GM18502 (cell line): ENCODE measurements at regions not wholly inside any gene's neighbourhood (a gene's known extent, or its start where the extent isn't known, plus 50 kb on each side); places are given as distances from the start of the nearest gene placed in this dataset.
"Not testable (repeated sequence)": the region's sequence is repeated elsewhere in the genome, so short reads cannot be mapped to it uniquely, and the experiment has no call there.

ENCODE experiments used
- ATAC-seq: cut with Tn5 transposase; IDR thresholded peaks from one replicate; pipeline ENCODE4 v1.9.1; 2021; ENCODE audit warnings: mild to moderate bottlenecking; ENCODE audit not compliant: unreplicated experiment, poor library complexity

DNA sequence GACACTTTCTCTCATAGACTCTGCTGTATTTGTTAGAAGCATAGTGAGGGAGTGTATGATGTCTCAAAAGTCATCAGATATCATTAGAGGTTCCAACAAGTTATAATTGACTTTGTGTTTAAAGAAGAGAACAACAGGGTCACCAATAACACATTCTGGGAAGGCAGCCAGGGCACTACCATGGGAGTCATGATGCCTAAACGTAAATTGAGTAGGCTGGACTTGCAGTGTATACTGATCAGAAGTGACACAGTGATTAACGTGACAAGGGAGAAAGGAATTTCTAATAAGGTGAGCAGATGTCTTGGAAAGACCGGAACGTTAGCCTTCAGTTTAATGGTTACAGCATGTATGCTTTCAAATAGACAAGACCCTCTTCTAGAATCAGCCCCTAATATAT is 973.2 kb downstream of the NCAM2 start:
- ATAC-seq, result no peak

DNA sequence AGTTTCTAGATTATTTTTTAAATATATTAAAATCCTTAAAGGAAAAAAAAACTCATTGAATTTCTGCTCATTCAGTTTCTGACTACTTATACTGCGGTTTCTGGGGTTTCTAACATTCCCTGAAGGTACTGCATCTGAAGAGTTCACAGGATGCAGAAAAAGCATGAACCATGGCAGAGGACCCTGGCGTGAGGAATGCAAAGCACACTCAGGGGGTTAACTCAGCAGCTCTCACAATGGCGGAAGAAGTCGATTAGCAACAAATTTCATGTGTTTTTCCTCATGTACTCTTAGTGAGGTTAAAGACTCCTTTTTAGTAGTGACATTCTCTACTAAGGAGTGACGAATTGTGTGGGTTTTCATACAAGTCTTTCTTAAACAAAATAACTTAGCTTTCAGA is 975.6 kb downstream of the NCAM2 start:
- ATAC-seq, result no peak

DNA sequence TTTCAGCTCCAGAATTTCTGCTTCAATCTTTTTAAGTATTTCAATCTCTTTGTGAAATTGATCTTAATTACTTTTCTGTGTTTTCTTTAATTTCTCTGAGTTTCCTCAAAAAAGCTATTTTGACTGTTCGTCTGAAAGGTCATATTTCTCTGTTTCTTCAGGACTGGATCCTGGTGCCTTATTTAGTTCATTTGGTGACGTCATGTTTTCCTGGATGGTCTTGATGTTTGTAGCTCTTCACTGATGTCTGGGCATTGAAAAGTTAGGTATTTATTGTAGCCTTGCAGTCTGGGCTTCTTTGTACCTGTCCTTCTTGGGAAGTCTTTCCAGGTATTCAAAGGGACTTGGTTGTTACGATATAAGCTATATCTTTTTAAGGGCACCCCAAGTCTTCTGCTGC is 998.7 kb downstream of the NCAM2 start:
- ATAC-seq, result no peak

DNA sequence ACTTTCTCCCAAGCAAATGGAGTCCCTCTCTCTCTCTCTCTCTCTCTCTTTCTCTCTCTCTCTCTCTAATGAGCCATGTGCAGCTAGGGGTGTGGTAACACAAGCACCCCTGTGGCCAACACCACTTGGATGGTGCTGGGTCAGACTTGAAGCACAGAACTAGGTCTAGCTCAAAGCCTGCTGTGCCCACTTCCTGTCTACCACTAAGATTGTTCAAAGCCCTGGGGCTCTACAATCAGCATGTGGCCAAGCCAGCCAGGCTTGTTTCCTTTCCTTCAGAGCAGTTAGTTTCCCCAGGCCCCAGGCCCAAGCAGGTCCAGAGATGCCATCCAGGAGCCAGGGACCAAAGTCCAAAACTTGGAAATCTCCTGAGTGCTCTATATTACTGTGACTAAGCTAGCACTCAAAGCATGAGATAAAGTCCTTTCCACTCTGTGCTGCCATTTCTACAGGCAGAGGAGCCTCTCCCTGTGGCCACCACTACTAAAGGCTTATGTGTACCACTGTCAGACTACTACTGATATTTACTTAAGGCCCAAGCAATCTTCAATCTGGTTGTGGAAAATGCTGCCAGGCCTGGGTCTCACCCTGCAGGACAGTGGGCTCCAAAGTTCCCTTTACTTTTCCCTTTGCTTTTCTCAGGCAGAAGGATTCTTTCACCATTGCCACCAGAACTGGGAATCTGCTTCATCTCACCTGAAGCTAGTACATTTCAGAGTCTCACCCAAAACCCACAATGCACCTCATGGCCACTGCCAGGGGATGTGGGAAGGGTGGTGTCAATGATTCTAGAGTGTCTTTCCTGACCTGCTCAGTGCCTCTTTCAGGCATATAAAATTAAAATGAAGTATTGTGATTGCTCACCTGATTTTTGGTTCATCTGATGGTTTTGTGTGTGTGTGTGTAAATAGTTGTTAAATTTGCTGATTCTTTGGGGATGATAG is 999.5 kb downstream of the NCAM2 start:
- no peak for ATAC-seq

DNA sequence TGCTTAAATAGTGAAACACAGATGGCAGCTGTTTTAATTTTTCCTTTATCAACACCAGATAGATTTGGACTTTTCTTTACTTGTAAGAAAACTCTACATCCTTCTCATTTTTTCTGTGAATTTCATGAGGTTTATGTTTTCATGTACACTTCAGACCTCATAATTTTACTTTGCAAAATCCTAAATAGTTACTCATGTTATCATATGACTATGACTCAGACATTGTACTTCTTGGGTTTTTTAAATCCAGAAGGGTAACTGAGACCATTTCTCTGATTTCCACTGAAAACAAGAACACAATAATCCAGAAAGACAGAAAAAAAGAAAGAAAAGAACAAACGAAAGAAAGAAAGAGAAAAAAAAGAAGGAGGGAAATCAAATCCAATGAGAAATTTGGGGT is 1021.6 kb downstream of the NCAM2 start:
- ATAC-seq, result no peak

DNA sequence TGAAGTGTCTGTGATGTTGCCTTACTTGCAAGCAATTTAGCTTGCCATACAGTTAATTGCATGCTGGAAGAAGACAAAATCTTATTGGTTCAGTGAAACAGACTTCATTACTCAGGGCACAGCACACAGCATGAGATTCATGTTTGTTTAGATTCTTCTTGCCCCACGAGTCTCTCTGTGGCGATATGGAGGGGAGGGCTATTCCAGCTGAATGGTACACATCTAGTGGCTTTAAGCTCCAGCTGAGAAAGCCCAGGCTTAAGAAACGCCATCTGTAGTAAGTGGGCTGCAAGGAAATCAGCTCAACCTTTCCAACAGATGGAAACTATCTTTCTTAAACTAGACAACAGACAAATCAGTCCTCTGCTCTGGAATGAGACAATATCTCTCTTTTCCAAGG is 1022.0 kb downstream of the NCAM2 start:
- no peak for ATAC-seq

DNA sequence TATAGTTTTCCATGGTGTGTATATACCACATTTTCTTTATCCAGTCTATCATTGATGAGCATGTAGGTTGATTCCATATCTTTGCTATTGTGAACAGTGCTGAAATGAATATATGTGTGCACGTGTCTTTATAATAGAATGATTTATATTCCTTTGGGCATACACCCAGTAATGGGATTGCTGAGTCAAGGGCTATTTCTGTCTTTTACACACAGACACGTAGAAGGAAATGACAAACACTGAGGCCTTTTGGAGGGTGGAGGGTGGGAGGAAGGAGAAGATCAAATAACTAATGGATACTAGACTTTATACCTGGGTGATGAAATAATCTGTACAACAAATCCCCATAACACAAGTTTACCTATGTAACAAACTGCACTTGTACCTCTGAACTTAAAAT is 1025.7 kb downstream of the NCAM2 start:
- not testable (repeated sequence) for ATAC-seq

DNA sequence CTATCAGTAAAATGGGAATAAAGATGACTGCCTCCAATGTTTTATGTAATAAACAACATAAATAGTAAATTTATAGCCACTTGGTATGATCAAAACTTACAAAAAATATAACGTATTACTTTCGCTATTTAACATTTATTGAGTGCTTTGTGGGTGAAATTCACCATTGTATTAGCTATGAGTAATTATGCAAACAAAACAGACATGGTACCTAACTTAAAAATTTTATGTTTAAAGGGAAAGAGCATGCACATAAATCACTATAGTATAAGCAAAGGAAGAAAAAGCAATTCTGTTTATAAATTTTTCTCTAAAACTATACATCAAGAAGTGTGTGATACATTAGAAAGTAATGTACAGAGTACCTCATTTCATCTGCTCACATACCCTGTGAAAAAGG is 1046.2 kb downstream of the NCAM2 start:
- no peak for ATAC-seq

DNA sequence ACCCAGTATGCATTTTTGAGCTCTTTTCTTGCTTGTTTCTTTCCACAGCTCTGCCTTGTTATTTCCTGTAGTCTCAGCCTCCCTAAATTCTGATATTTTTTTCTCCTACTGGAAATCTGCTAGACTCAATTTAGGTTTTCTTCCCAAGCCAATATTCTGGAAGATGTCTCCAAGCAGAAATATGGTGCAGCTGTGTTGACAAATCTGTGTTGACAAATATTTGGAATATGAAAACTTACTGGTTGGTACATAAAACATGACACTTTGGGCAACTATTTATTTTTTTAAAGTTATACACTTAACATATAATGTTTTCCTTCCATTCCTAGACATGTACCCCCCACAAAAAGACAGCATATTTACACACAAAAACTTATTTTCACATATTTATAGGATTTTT is 1048.4 kb downstream of the NCAM2 start:
- ATAC-seq, result no peak

DNA sequence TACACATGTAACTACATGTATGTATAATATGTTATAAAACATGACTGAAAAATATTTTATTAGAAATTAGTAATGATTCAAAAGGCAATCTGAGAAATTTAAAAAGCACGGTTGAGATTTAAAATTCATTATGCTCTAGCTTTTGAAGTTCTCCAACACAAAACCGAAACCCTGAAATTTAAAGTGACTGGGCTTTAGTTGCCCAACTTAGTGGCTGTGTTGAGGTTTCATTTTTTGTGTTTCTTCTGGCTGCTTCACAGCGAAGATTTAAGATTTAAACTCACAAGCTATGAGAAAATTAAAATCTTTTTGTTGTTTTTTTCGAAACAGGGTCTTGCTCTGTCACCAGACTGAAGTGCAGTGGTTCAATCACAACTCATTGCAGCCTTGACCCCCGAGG is 1058.7 kb downstream of the NCAM2 start:
- ATAC-seq, result no peak

DNA sequence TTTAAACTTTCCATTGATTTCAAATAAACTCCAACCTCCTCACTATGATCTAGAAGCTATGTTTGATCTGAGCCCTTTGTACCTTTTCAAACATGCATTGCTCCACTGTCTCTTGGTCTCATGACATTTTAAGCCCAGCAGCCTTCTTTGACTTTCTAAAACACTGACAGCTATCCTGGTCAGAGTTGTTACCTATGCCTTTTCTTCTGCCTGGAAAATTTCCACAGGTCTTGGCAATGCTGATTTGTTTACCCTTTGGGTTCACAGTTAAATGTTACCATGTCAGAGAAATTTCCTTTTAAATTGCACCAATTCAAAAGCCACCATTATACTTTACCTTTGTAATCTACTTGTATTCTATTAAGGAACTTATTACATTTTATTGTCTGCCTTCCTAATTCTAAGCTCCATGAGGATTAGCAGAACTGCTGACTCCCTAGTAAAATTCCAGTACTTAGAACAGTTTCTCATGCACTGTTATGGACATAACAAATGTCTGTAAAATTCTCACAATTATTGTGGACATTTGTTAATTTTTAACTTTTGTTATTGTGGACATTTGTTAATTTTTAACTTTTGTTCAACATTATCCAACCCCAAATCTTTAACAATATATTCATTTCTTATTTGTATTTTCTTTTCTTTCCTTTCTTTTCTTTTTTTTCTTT is 1064.4 kb downstream of the NCAM2 start:
- no peak for ATAC-seq

DNA sequence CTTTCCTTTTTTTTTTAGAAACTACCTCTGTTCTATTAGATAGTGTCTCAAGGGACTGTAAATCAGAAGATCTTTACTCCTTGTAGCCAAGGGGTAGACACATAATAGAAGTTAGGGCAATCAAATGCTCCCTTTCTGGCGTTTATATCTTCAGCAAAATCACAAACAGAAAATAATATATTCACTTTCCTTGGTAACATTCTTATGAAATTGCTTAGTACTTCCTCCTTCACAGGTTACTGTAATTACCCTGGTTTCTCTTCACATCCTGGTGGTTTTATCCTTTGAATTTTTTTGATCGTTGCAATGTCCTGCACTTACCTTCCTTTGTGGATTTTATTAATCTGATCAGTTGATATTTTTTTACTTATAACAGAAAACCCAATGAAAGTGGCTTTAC is 1064.9 kb downstream of the NCAM2 start:
- no peak for ATAC-seq

DNA sequence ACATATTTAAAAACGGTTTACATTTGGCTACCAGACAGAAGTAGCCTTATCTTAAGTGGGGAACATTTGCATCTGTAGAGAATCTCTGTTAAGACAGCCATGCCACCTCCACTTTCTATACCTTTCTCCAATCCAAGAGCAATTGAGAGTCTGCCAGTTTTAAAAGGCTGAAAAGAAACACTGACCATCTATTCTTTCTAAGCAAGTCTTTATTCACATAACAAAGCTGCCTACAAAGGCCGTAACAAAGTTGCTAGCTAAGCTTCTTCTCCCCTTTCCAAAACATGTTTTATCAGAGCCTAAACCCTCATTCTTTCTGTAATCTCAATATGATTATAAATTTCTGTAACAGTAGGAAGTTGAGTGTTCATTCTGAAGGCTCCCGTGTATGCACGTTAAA is 1078.3 kb downstream of the NCAM2 start:
- ATAC-seq, result no peak

DNA sequence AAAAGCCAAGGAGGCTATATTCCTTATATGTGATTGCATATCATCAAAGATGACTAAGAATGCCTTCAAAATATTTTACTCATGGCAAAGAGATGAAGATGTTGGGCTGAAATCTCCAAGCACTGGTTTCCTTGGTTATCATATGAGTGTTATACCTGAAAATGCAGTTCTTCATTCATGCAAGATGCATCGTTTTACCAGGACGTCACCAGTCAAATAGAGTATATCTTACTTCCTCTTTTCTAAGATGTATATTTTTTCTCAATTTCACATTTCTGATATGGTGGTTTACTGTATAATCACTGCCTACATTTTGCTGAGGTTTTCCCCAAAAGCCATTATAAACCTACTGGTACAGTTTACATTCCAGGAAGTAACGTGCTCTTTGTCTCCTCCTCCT is 1085.7 kb downstream of the NCAM2 start:
- no peak for ATAC-seq

DNA sequence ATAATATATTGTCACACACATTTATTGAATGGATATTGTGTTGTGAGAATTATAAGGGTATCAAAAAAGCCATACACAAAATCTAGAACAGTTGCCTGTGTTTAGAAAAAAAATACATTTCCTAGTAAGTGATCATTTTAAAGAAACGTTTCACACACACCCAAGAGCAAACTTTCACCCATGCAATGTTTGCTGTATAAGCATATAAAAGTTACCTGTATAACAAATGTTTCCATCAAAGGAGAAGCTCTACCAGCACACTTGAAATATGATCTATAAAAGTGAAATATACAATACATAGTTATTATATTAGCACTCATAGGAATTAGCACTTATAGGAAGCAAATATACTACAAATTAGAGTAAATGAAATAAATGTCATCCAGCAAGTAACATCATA is 1098.1 kb downstream of the NCAM2 start:
- no peak for ATAC-seq

DNA sequence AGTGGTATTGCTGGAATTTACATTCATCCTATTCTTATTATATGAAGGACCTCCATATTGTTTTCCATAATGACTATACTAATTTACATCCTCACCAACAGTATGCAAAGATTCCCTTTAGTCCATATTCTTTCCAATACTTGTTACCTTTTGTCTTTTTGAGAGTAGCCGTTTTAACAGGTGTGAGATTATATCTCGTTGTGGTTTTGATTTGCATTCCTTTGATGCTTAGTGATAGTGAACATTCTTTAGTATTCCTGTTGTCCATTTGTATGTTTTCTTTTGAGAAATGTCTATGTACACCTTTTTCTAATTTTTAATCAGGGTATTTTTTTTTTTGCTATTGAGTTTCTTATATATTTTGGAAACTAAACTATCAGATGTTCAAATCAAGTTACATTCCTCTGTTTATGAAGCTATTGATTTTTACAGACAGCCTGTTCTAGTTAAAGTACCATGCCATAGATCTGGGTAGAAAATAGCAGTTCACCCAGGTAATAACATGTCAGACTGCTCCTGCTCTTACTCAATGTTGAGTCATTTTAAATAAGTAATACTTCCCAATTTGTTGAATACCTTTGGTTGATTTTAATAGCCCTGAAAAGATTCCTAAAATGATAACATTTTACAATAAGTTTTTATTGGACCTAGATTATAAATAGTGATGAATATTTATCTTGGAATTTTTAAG is 1108.7 kb downstream of the NCAM2 start:
- ATAC-seq, result no peak

DNA sequence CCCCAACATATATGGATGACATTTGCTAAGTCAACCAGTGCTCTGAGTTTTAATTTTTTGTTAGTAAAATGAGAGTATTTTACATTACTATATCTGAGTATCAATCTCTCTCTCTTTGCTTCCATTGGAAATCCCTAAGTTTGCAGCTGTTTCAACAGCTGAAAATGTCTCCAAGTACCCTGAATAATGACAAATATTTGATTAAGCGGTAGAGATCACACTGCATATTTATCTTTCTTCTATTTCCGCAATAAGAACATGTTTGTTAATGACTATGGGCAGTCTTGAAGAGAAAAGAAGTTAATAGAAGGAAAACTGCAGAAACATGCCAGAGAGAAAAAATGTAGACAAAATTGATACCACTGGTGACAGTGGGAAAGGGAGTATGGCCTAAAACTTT is 1117.5 kb downstream of the NCAM2 start:
- ATAC-seq, result no peak

DNA sequence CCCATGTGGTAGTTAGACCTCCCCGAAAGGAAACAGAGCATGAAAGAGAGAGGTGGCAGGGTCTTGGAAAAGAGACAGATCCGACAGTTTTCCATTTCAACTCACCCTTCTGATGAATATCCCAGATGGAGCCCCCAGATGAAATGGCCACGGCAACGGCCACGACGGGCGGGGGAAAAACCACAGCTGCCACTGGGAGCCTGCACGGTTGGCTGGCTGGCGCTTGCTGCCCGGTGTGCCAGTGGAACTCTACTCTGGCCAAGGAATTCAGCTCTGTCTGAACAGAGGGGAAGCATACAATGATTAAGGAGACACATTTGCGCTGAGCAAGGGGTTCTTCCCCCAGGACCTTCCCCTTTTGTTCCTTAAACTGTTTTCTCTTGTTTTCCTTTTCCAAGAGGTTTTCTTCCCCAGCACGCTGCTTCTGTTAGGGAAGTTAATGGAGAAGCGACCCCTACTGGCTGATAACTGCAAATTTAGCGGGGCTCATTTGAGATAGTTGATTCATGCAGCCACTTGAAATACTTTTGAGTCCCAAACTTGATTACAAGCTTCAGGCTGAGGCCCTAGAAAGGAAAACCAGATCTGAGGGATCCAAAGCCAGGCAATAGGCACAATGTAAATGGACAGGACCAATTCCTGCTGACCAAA is 1122.5 kb downstream of the NCAM2 start:
- ATAC-seq, result no peak

DNA sequence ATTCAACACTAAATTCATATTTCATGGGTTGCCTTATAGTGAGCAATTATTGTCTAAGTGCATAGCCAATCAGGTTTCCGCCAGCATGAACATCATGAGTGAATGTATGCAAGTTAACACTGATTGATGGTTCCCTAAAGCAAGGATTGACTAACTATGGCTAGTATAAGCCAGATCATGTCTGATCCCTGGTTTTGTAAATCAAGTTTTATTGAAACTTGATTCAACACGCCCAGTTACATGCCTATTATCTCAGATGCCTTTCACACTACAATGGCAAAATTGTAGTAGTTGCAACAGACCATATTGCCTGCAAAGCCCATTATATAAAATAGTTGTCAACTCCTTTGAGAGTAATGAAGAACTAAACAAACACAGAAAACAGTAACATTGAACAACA is 1127.4 kb downstream of the NCAM2 start:
- no peak for ATAC-seq

DNA sequence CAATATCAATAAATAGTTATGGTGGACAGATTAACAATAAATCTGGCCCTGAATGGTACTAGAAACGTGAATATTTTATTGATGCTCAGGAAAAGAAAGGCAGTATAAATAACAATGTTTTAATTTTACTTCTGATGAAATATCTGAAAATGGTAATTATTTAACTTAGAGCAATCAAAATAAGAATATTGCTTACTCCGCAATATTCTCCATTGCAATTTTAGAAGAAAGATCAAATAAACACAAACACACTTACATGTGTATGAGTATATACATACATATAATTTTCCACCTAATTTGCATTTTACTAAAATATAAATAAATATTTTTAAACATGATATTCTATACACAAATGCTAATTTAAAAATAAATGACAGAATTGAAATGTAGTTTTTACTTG is 1130.5 kb downstream of the NCAM2 start:
- ATAC-seq, result no peak
